B cell (primary cell): ENCODE measurements at regions not wholly inside any gene's neighbourhood (a gene's known extent, or its start where the extent isn't known, plus 50 kb on each side); places are given as distances from the start of the nearest gene placed in this dataset.
"Not testable (repeated sequence)": the region's sequence is repeated elsewhere in the genome, so short reads cannot be mapped to it uniquely, and the experiment has no call there.

ENCODE experiments used
- ATAC-seq: fragments of 200-7000 bp; cut with Tn5 transposase; one replicate; pipeline ENCODE4 v1.10.0; 2021; ENCODE audit warnings: low read depth, mild to moderate bottlenecking, moderate number of reproducible peaks, moderate library complexity
- CTCF ChIA-PET: fragments of 350-600 bp; sonication (Branson Sonifier 250); formaldehyde crosslinking; loops from one replicate; lab custom pipeline; 2021; ENCODE audit warnings: antibody characterized with exemption, inconsistent platforms; lab: Charles Lee
- POLR2A ChIA-PET: fragments of 350-600 bp; sonication (Branson Sonifier 250); formaldehyde crosslinking; loops from one replicate; lab custom pipeline; 2021; ENCODE audit warnings: antibody characterized with exemption; lab: Charles Lee
- DNase-seq: peaks from one replicate; pipeline ENCODE4 v3.0.0; 2013
- H2AFZ ChIP-seq: 2 replicates; pipeline ENCODE4 v1.6.1; 2012; ENCODE audit warnings: mild to moderate bottlenecking, low read depth, low read length; ENCODE audit not compliant: insufficient read depth, poor library complexity, severe bottlenecking
- H3K27ac ChIP-seq, 2 donors: 1 replicate in 1 of 2; 2 replicates in 1 of 2; pipeline ENCODE4 v1.5.1; 2012 to 2013; ENCODE audit warnings: low read length in 2 of 2, mild to moderate bottlenecking in 2 of 2, moderate library complexity in 1 of 2
- H3K27me3 ChIP-seq, 4 experiments: fragments of 200-600 bp in 1 of 4; sonication (generic) in 1 of 4; replicated peaks in 1 of 4; 1 replicate in 2 of 4; 2 replicates in 2 of 4; pipeline versions ENCODE4 v1.6.1 to v1.7.0; 2013 to 2016; ENCODE audit warnings: low read length in 3 of 4, mild to moderate bottlenecking in 2 of 4, mixed read lengths in 1 of 4, moderate library complexity in 1 of 4; ENCODE audit not compliant: insufficient read depth in 4 of 4, control insufficient read depth in 3 of 4; ENCODE audit errors: control extremely low read depth in 1 of 4
- H3K36me3 ChIP-seq, 2 experiments: replicated peaks in 1 of 2; 1 replicate in 1 of 2; 2 replicates in 1 of 2; pipeline versions ENCODE4 v1.6.1 to v1.7.1; 2013; ENCODE audit warnings: low read length in 1 of 2; ENCODE audit not compliant: insufficient read depth in 2 of 2, control insufficient read depth in 1 of 2; ENCODE audit errors: control extremely low read depth in 1 of 2, extremely low read depth in 1 of 2
- H3K4me1 ChIP-seq, 2 donors: fragments of 200-600 bp in 1 of 2; sonication (generic) in 1 of 2; 1 replicate in 1 of 2; 2 replicates in 1 of 2; pipeline versions ENCODE4 v1.5.1 to v1.6.1; 2013 to 2017; ENCODE audit warnings: low read length in 2 of 2; ENCODE audit not compliant: control insufficient read depth in 2 of 2, insufficient read depth in 2 of 2
- H3K4me2 ChIP-seq: replicated peaks from 2 replicates; pipeline ENCODE3; 2012; ENCODE audit warnings: mild to moderate bottlenecking, low read depth, low read length; ENCODE audit not compliant: poor library complexity, severe bottlenecking
- H3K4me3 ChIP-seq, 5 experiments: fragments of 200-600 bp in 1 of 5; sonication (generic) in 1 of 5; 1 replicate in 3 of 5; 2 replicates in 2 of 5; pipeline versions ENCODE4 v1.5.1 to v1.7.0; 2011 to 2016; ENCODE audit warnings: low read length in 4 of 5, mild to moderate bottlenecking in 4 of 5, low read depth in 2 of 5, control low read depth in 1 of 5, moderate library complexity in 1 of 5; ENCODE audit not compliant: insufficient read depth in 1 of 5; ENCODE audit errors: control extremely low read depth in 1 of 5, extremely low read depth in 1 of 5
- H3K79me2 ChIP-seq: fragments of 200-600 bp; sonication (generic); one replicate; pipeline ENCODE4 v1.6.0; 2016; ENCODE audit warnings: low read length; ENCODE audit not compliant: control insufficient read depth, insufficient read depth
- H3K9ac ChIP-seq: fragments of 200-600 bp; sonication (generic); 2 replicates; pipeline ENCODE4 v1.6.1; 2017; ENCODE audit warnings: mild to moderate bottlenecking, low read length, moderate library complexity
- H3K9me3 ChIP-seq, 3 donors: one replicate each; pipeline versions ENCODE4 v1.6.1 to v1.7.1; 2013; ENCODE audit warnings: low read length in 2 of 3; ENCODE audit not compliant: control insufficient read depth in 2 of 3, insufficient read depth in 1 of 3; ENCODE audit errors: control extremely low read depth in 1 of 3
- H4K20me1 ChIP-seq: 2 replicates; pipeline ENCODE4 v1.6.0; 2012; ENCODE audit warnings: mild to moderate bottlenecking, low read length; ENCODE audit not compliant: insufficient read depth, control insufficient read depth, poor library complexity, severe bottlenecking
- H3K27ac Mint-ChIP-seq: one replicate; pipeline ENCODE4 v1.8.0; 2021; ENCODE audit warnings: mixed read lengths
- H3K27me3 Mint-ChIP-seq: one replicate; pipeline ENCODE4 v1.8.0; 2021; ENCODE audit warnings: mixed read lengths
- H3K4me1 Mint-ChIP-seq: one replicate; pipeline ENCODE4 v1.8.0; 2021; ENCODE audit warnings: mixed read lengths
- H3K4me3 Mint-ChIP-seq: one replicate; pipeline ENCODE4 v1.8.0; 2021; ENCODE audit warnings: mixed read lengths
- H3K9me3 Mint-ChIP-seq: one replicate; pipeline ENCODE4 v1.8.0; 2022; ENCODE audit warnings: mixed read lengths; ENCODE audit not compliant: insufficient read depth
- WGBS: methylation state at CpG from one replicate; pipeline ENCODE4 v1.1.5; 2013; ENCODE audit warnings: missing lambda C conversion rate; ENCODE audit not compliant: insufficient coverage; 5-methylcytosine and 5-hydroxymethylcytosine counted together
- intact Hi-C: fragments of 100-400 bp; cut with micrococcal nuclease; formaldehyde crosslinking; loops from one replicate; pipeline ENCODE4 v1.10.0; 2022

DNA sequence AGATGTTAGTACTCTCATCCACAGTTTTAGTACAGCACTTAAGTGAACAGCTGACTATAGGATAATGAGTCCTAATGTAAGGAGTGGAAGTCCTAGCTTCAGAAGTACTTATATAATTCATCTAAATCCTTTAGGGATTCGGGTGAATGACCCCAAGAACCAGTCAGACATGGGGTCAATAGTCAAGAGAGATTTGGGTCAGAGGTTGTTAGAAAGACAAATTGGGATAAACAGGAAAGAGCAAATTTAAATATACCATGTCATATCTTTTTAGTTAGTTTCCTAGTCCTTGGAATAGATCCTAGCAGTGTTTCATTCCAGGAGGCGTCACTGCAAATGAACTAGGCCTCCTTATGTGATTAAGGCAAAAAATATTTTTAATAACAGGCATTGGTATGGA, 370.8 kb upstream of the NPAP1 start:
- H3K4me2 ChIP-seq, H3K27me3 Mint-ChIP-seq, H3K9me3 ChIP-seq, CTCF ChIA-PET, H3K79me2 ChIP-seq, H3K9ac ChIP-seq, H2AFZ ChIP-seq, H3K27ac Mint-ChIP-seq, H3K27ac ChIP-seq, H3K36me3 ChIP-seq, H4K20me1 ChIP-seq, H3K4me3 ChIP-seq, H3K4me3 Mint-ChIP-seq, intact Hi-C loops, DNase-seq, POLR2A ChIA-PET, ATAC-seq, H3K4me1 Mint-ChIP-seq, H3K27me3 ChIP-seq, H3K4me1 ChIP-seq, H3K9me3 Mint-ChIP-seq: not testable (repeated sequence)
- no CpG with 5 or more reads among the region's 2 CpGs for WGBS

DNA sequence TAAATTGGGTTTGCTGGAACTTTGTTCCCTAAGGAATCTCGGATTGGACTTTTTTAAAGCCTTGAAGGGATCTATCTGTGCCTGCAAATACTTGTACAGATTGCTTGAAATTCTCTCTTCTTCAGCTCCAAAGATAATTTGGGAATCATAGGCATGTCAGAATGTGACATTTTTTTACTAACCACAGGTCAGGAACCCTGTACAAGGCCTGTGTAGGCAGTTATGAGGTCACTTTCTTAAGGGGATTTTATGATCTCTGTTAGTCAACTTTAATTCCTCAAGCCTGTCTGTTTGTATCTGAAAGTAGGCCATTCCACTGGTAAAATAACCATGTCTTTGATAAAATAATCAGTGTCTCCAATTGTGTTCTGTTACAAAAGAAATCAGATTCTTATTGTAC, 369.9 kb upstream of the NPAP1 start:
- WGBS: no CpG with 5 or more reads among the region's 1 CpG
- H3K27me3 ChIP-seq, H3K4me3 ChIP-seq, H3K4me1 Mint-ChIP-seq, CTCF ChIA-PET, H3K79me2 ChIP-seq, H3K36me3 ChIP-seq, H3K4me1 ChIP-seq, H3K9ac ChIP-seq, POLR2A ChIA-PET, H3K9me3 ChIP-seq, H3K9me3 Mint-ChIP-seq, H3K27ac Mint-ChIP-seq, H3K4me3 Mint-ChIP-seq, H3K27ac ChIP-seq, DNase-seq, H4K20me1 ChIP-seq, ATAC-seq, H3K27me3 Mint-ChIP-seq, intact Hi-C loops, H3K4me2 ChIP-seq, H2AFZ ChIP-seq: not testable (repeated sequence)

DNA sequence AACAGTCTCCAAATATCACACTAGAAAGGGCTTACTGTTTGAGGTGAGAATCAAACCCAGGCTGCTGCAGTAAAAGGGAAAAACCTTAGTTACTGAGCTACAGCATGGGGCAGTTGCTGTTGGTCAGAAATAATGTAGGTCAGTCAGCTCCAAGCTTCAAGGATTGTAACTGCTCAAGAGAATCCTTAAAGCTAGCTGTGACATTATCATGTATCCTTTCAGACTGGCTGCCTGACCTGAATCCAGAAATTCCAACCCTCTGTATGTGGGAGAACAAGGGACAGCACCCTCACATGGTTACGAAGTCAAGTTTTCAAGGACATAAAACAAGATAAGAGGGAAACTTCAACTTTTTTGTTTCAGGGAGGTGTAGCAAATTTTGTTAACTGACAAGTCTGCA, 365.9 kb upstream of the NPAP1 start:
- H3K4me3 ChIP-seq, intact Hi-C loops, ATAC-seq, H3K9me3 ChIP-seq, H3K4me1 ChIP-seq, H3K27me3 ChIP-seq, H3K27ac ChIP-seq, H4K20me1 ChIP-seq, H3K79me2 ChIP-seq, H3K4me1 Mint-ChIP-seq, H3K4me3 Mint-ChIP-seq, H3K4me2 ChIP-seq, H3K27me3 Mint-ChIP-seq, H3K36me3 ChIP-seq, H3K27ac Mint-ChIP-seq, H3K9me3 Mint-ChIP-seq, POLR2A ChIA-PET, H2AFZ ChIP-seq, DNase-seq, H3K9ac ChIP-seq, CTCF ChIA-PET: not testable (repeated sequence)
- 88% methylated on average over 1 of the region's 1 CpG for WGBS

DNA sequence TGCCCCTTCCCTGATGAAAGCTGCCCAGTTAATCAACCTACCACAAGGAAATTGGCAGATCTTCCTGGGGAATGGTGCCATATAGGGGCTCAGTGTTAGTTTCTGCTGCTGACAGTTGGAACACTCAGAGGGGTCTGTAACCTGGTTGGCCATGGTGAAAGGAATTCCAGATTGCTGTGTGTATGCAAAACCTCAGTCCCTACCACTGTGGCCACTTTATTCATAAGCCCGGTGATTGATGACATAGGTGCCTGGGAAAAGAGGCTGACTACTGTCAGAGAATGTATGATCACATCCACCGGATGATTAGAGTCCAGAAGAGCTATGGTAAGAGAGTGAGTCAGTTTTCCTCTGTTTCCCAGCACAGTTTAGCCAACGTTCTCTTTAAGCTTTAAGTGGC, 363.9 kb upstream of the NPAP1 start:
- no CpG with 5 or more reads among the region's 3 CpGs for WGBS
- CTCF ChIA-PET, POLR2A ChIA-PET: not testable (repeated sequence)

More for the DNA sequence above, 363.9 kb upstream of the NPAP1 start:
- H3K9me3 ChIP-seq, H3K4me1 Mint-ChIP-seq, H3K4me1 ChIP-seq, H4K20me1 ChIP-seq, H3K27me3 Mint-ChIP-seq, H3K9ac ChIP-seq, H3K4me3 Mint-ChIP-seq, H3K4me3 ChIP-seq, H2AFZ ChIP-seq, H3K4me2 ChIP-seq, H3K36me3 ChIP-seq, DNase-seq, H3K9me3 Mint-ChIP-seq, ATAC-seq, H3K79me2 ChIP-seq, H3K27ac ChIP-seq, intact Hi-C loops, H3K27ac Mint-ChIP-seq, H3K27me3 ChIP-seq: not testable (repeated sequence)
